Epithelial cell of proximal tubule (primary cell): ENCODE measurements at regions not wholly inside any gene's neighbourhood (a gene's known extent, or its start where the extent isn't known, plus 50 kb on each side); places are given as distances from the start of the nearest gene placed in this dataset.

Experiments used
- DNase-seq: peaks from one replicate; pipeline ENCODE4 v3.0.0-alpha.2; 2011; ENCODE audit warnings: low read depth
- H3K4me3 ChIP-seq: 2 replicates; pipeline ENCODE4 v1.5.1; 2011; ENCODE audit warnings: low read depth, mild to moderate bottlenecking, low read length
- TF ChIP-seq, protein P1 (sequence below): conservative IDR thresholded peaks from 2 replicates; pipeline ENCODE4 v1.5.1; 2012; ENCODE audit warnings: low read depth, mild to moderate bottlenecking, low read length

DNA sequence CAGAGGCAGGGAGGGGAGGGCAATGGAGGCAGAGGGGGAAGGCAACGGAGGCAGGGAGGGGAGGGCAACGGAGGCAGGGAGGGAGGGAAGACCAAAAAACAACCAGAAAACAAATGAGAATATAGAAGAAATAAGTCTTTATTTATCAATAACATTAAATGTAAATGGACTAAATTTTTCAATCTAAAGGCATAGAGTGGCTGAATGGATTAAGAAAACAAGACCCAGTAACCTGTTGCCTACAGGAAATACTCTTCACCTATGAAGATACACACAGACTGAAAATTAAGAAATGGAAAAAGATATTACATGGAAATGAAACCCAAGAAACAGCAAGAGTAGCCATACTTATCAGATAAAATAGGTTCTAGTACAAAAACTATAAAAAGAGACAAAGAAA is 536.3 kb downstream of the TBC1D4 start:
- no peak overlapping the region for H3K4me3 ChIP-seq
- TF ChIP-seq, protein P1, sequence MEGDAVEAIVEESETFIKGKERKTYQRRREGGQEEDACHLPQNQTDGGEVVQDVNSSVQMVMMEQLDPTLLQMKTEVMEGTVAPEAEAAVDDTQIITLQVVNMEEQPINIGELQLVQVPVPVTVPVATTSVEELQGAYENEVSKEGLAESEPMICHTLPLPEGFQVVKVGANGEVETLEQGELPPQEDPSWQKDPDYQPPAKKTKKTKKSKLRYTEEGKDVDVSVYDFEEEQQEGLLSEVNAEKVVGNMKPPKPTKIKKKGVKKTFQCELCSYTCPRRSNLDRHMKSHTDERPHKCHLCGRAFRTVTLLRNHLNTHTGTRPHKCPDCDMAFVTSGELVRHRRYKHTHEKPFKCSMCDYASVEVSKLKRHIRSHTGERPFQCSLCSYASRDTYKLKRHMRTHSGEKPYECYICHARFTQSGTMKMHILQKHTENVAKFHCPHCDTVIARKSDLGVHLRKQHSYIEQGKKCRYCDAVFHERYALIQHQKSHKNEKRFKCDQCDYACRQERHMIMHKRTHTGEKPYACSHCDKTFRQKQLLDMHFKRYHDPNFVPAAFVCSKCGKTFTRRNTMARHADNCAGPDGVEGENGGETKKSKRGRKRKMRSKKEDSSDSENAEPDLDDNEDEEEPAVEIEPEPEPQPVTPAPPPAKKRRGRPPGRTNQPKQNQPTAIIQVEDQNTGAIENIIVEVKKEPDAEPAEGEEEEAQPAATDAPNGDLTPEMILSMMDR, result no peak
- DNase-seq, result no peak

DNA sequence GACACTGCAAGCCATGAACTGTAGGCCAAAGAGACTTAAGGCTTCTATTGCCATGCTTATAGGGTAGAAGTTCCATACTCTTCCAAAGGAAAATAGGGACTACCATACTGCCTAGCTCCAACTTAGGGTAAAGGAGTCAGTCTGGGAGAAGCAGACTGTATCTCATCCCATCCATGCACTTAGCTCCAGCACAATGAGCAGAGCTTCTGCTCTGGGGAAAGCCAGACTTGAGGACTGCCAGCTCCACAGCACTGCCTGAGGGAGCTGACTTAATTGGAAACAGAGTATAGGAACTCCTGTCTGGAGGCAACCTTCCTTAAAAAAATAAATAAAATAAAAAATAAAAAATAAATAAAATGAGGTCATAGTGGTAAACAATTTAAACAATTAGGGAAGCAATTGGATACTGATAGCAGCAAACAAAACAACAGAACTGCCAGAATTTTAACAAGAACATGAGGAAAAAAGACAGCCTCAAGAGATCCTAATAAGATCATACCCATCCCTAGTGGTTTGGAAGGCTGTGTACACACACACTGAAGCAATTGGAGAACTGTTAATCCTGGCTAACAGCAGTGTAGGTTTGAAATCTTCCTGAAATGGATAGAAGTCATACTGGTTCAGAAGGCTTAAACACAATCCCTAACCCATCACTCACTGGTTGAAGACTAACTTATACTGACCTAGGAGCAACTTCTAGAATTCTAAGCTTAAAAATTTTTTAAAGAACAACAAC is 550.1 kb downstream of the TBC1D4 start:
- DNase-seq, result no peak
- H3K4me3 ChIP-seq, result no peak overlapping the region
- TF ChIP-seq, protein P1, result no peak

DNA sequence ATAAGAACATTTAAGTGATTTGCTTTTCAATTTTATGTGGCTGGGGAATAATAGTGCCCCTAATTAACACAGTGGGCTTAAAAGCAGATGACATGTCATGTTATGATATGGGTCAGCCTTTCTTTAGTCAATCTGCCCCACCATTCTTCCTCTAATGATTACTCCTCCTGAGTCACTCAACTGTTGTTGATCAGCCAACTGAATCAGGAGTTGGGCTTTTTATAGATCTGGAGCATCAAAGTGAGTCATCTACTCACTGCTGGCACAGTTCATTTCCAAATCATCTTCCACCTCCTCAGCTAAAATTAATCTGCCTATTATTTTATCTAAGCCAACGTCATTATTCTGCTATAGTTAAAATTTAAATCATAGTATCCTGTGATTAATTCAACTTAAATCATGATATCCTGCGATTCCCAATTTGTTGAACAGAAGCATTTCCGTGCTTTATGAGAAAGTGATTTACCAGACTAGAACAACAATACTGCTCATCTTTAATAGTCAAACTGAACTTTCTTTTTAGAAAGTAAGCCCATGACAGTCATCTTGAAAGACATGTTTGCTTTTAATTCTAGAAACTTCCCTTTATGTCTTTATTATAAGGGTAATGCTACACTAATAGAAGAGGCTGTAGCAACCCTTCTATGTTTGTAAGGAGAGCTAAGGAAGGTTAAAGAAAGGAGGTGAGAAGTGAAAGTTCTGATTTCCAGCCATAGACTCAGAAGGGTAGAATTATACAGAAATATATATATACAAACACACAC is 551.4 kb downstream of the TBC1D4 start:
- peak; percentile 74 for DNase-seq
- H3K4me3 ChIP-seq, result no peak overlapping the region
- TF ChIP-seq, protein P1, result no peak

DNA sequence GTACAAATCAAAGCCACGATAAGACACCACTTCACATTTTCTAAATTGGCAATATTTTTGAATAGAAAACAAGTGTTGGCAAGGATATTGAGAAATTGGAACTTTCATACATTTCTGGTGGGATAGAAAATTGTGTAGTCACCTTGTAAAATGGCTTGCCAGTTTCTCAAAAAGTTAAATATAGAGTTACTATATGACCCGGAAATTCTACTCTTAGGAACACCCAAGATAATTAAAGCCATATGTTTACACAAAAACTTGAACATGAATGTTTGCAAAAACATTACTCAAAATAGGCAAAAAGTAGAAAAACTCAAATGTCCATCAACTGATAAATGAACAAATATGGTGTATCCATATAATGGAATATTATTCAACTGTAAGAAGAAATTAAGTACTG is 552.5 kb downstream of the TBC1D4 start:
- DNase-seq, result no peak
- TF ChIP-seq, protein P1, result no peak

DNA sequence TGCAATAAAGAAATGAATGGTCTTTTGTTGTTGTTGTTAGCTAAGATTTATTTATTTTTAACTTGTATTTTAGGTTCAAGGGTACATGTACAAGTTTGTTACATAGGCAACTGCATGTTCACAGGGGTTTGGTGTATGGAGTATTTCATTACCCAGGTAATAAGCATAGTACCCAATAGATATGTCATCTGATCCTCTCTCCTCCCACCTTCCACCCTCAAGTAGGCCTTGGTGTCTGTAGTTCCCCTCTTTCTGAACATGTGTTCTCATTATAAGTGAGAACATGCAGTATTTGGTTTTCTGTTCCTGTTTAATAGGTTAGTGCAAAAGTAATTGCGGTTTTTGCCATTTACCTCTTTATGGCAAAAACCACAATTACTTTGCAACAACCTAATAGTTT is 554.1 kb downstream of the TBC1D4 start:
- TF ChIP-seq, protein P1, result no peak
- DNase-seq, result no peak
- no peak overlapping the region for H3K4me3 ChIP-seq

More for the DNA sequence above, 552.5 kb downstream of the TBC1D4 start:
- H3K4me3 ChIP-seq, result no peak overlapping the region

DNA sequence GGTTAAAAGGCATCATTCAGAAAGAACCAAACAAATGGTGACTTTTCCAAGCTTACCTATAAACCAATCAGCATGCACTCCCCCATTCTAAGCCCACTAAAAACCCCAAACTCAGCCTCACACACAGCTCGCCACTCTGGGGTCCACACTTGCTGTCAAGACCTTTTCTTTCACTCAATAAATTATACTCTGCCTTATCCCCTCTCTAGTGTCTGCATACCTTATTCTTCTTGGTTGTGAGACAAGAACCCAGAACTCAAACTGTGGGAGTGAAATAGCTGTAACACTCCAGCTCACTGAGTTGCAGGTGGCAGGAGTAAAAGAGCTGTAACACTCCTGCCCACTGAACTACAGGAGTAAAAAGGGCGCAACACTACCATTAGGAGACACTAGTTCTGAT is 559.0 kb downstream of the TBC1D4 start:
- TF ChIP-seq, protein P1, result no peak
- DNase-seq, result no peak
- no peak overlapping the region for H3K4me3 ChIP-seq

DNA sequence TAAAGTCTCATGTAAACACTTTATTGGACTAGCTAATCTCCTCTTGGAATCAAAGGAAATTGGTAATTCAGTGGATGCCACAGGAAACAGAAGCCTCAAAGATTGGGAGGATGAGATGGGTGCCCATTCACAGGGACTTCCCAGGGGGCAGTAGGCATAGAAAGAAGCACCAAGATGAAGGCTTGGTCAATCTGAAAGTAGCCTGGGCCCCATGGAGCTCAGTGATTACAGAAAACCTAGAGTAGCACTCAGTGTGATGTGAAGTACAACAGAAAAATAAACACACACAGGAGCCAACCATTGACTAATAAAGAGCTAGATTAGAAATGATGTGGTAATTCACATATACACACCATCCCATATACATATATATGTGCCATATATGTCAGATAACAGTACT is 560.6 kb downstream of the TBC1D4 start:
- no peak for DNase-seq
- TF ChIP-seq, protein P1, result no peak
- no peak overlapping the region for H3K4me3 ChIP-seq
